Peyer's patch (tissue), 4 donors: ENCODE measurements at regions not wholly inside any gene's neighbourhood (a gene's known extent, or its start where the extent isn't known, plus 50 kb on each side); places are given as distances from the start of the nearest gene placed in this dataset.

Source experiments
- DNase-seq, 3 donors: peaks; one replicate each; pipeline ENCODE4 v3.0.0-alpha.2; 2017 to 2019
- H3K27ac ChIP-seq, 4 donors: fragments of 200-600 bp; sonication (generic); one replicate each; pipeline ENCODE4 v1.5.1; 2016 to 2019
- H3K27me3 ChIP-seq, 2 donors: fragments of 200-600 bp; sonication (generic); one replicate each; pipeline ENCODE4 v1.5.1; 2019
- H3K36me3 ChIP-seq, 3 donors: fragments of 200-600 bp; sonication (generic); one replicate each; pipeline ENCODE4 v1.5.1; 2016 to 2019
- H3K4me1 ChIP-seq, 4 donors: fragments of 200-600 bp; sonication (generic); one replicate each; pipeline ENCODE4 v1.5.1; 2016 to 2019
- H3K4me3 ChIP-seq, 4 donors: fragments of 200-600 bp; sonication (generic); 1 replicate in 3 of 4; 2 replicates in 1 of 4; pipeline ENCODE4 v1.5.1; 2016 to 2019; ENCODE audit warnings: mild to moderate bottlenecking in 1 of 4
- H3K9me3 ChIP-seq, 4 donors: fragments of 200-600 bp; sonication (generic); one replicate each; pipeline ENCODE4 v1.5.1; 2016 to 2019; ENCODE audit warnings: mild to moderate bottlenecking in 1 of 4
- CTCF ChIP-seq, 6 experiments: fragments of 450-650 bp in 4 of 6; fragments of 200-600 bp in 2 of 6; sonication (generic) in 1 of 6; IDR thresholded peaks; one replicate each; pipeline ENCODE4 v1.5.1; 2017 to 2019; ENCODE audit warnings: antibody characterized with exemption in 6 of 6, mild to moderate bottlenecking in 3 of 6, moderate library complexity in 1 of 6
- POLR2A ChIP-seq, 2 donors: fragments of 450-650 bp; IDR thresholded peaks; one replicate each; pipeline ENCODE4 v1.5.1; 2017; ENCODE audit warnings: antibody characterized with exemption in 2 of 2, mild to moderate bottlenecking in 2 of 2, moderate library complexity in 2 of 2

GRCh38 chr10:29809383-29809782 lies 174.6 kb upstream of the SVIL start:
- peaks cover 0 to 10% (median 0%) of the 10 kb centered on the region in 4 donors for H3K4me1 ChIP-seq
- peak overlapping the region in 1 of 4 donors; percentile 45 for H3K27ac ChIP-seq
- H3K4me3 ChIP-seq = no peak overlapping the region
- H3K27me3 ChIP-seq = no peaks in the 10 kb centered on the region
- H3K36me3 ChIP-seq = no peaks in the 10 kb centered on the region
- no peak for DNase-seq
- TF ChIP-seq POLR2A (IDR thresholded peaks at IDR 0.05) (no peak), CTCF (IDR thresholded peaks at IDR 0.05) (no peak)
- no peaks in the 10 kb centered on the region for H3K9me3 ChIP-seq

- TF ChIP-seq CTCF (IDR thresholded peaks at IDR 0.05) (no peak), POLR2A (IDR thresholded peaks at IDR 0.05) (no peak)
- Histone ChIP-seq H3K4me3 (no peak overlapping the region), H3K9me3 (no peaks in the 10 kb centered on the region), H3K4me1 (peaks cover 0 to 20% (median 0%) of the 10 kb centered on the region in 4 donors), H3K36me3 (no peaks in the 10 kb centered on the region), H3K27ac (no peak overlapping the region), H3K27me3 (no peaks in the 10 kb centered on the region)
- no peak for DNase-seq
Observed at GRCh38 chr10:29807163-29807806, 172.5 kb upstream of the SVIL start.

GRCh38 chr10:29806350-29806788 lies 171.6 kb upstream of the SVIL start:
- no peaks in the 10 kb centered on the region for H3K9me3 ChIP-seq
- no peaks in the 10 kb centered on the region for H3K36me3 ChIP-seq
- no peak overlapping the region for H3K4me3 ChIP-seq
- peaks cover 0 to 16% (median 0%) of the 10 kb centered on the region in 4 donors for H3K4me1 ChIP-seq
- no peak for DNase-seq
- H3K27me3 ChIP-seq = no peaks in the 10 kb centered on the region
- H3K27ac ChIP-seq = peak overlapping the region in 2 of 4 donors; percentile 21 to 22
- TF ChIP-seq CTCF (IDR thresholded peaks at IDR 0.05) (no peak), POLR2A (IDR thresholded peaks at IDR 0.05) (no peak)

- no peak for DNase-seq
- Histone ChIP-seq H3K36me3 (no peaks in the 10 kb centered on the region), H3K4me1 (peaks cover 0 to 16% (median 0%) of the 10 kb centered on the region in 4 donors), H3K27me3 (no peaks in the 10 kb centered on the region), H3K27ac (peak overlapping the region in 1 of 4 donors; percentile 22), H3K9me3 (no peaks in the 10 kb centered on the region), H3K4me3 (no peak overlapping the region)
- no peak for TF ChIP-seq CTCF (IDR thresholded peaks at IDR 0.05)
- no peak for TF ChIP-seq POLR2A (IDR thresholded peaks at IDR 0.05)
Observed at GRCh38 chr10:29805134-29805723, 170.5 kb upstream of the SVIL start.

GRCh38 chr10:29804025-29804852 lies 169.5 kb upstream of the SVIL start:
- H3K27ac ChIP-seq = peak overlapping the region in 1 of 4 donors; percentile 41
- peak in 1 of 3 donors; percentile 50 for DNase-seq

More at GRCh38 chr10:29804025-29804852, 169.5 kb upstream of the SVIL start:
- Histone ChIP-seq H3K4me3 (no peak overlapping the region), H3K36me3 (no peaks in the 10 kb centered on the region), H3K27me3 (no peaks in the 10 kb centered on the region), H3K9me3 (no peaks in the 10 kb centered on the region), H3K4me1 (peaks cover 0 to 16% (median 0%) of the 10 kb centered on the region in 4 donors)
- TF ChIP-seq POLR2A (IDR thresholded peaks at IDR 0.05) (no peak), CTCF (IDR thresholded peaks at IDR 0.05) (no peak)
